HG03354 (cell line): ENCODE measurements at regions not wholly inside any gene's neighbourhood (a gene's known extent, or its start where the extent isn't known, plus 50 kb on each side); places are given as distances from the start of the nearest gene placed in this dataset.
A peak's percentile ranks its signal among the peaks of the same experiment; 100 is the strongest.
"Not testable (repeated sequence)": the region's sequence is repeated elsewhere in the genome, so short reads cannot be mapped to it uniquely, and the experiment has no call there.

Experiments
- ATAC-seq: cut with Tn5 transposase; IDR thresholded peaks from one replicate; pipeline ENCODE4 v1.9.1; 2021; ENCODE audit warnings: mild to moderate bottlenecking; ENCODE audit not compliant: unreplicated experiment, poor library complexity, severe bottlenecking

- ATAC-seq = no peak
Measured at GRCh38 chr5:53733853-53734252, 173.4 kb downstream of the NDUFS4 start.

- no peak for ATAC-seq
Measured at GRCh38 chr5:53738105-53738504, 177.7 kb downstream of the NDUFS4 start.

GRCh38 chr5:53739111-53739510 lies 178.7 kb downstream of the NDUFS4 start:
- no peak for ATAC-seq

GRCh38 chr5:53749621-53750020 lies 189.2 kb downstream of the NDUFS4 start:
- no peak for ATAC-seq

GRCh38 chr5:53752282-53752681 lies 191.8 kb downstream of the NDUFS4 start:
- ATAC-seq = not testable (repeated sequence)

- ATAC-seq = no peak
Measured at GRCh38 chr5:53766673-53767072, 206.2 kb downstream of the NDUFS4 start.

GRCh38 chr5:53777864-53778618 lies 217.6 kb downstream of the NDUFS4 start:
- ATAC-seq = peak; percentile 63

- ATAC-seq = peak; percentile 79
Measured at GRCh38 chr5:53779541-53779981, 219.1 kb downstream of the NDUFS4 start.

- ATAC-seq = no peak
Measured at GRCh38 chr5:53782620-53783019, 222.2 kb downstream of the NDUFS4 start.

GRCh38 chr5:53783624-53784228 lies 223.3 kb downstream of the NDUFS4 start:
- no peak for ATAC-seq

GRCh38 chr5:53784596-53784995 lies 224.2 kb downstream of the NDUFS4 start:
- ATAC-seq = no peak

- no peak for ATAC-seq
Measured at GRCh38 chr5:53785924-53786323, 225.5 kb downstream of the NDUFS4 start.

- ATAC-seq = no peak
Measured at GRCh38 chr5:53790026-53790425, 229.6 kb downstream of the NDUFS4 start.

- ATAC-seq = no peak
Measured at GRCh38 chr5:53792338-53792737, 231.9 kb downstream of the NDUFS4 start.

GRCh38 chr5:53799644-53800043 lies 239.2 kb downstream of the NDUFS4 start:
- ATAC-seq = not testable (repeated sequence)

GRCh38 chr5:53808392-53808791 lies 248.0 kb downstream of the NDUFS4 start:
- not testable (repeated sequence) for ATAC-seq

GRCh38 chr5:53814819-53815218 lies 254.4 kb downstream of the NDUFS4 start:
- ATAC-seq = no peak

- ATAC-seq = no peak
Measured at GRCh38 chr5:53815471-53815870, 255.0 kb downstream of the NDUFS4 start.

GRCh38 chr5:53817183-53817582 lies 256.7 kb downstream of the NDUFS4 start:
- no peak for ATAC-seq

GRCh38 chr5:53819482-53819881 lies 259.0 kb downstream of the NDUFS4 start:
- ATAC-seq = no peak

GRCh38 chr5:53820119-53820801 lies 259.8 kb downstream of the NDUFS4 start:
- ATAC-seq = peak; percentile 50
